Activated CD4-positive, CD25-positive, alpha-beta regulatory T cell treated with anti-CD3 and anti-CD28 coated beads, Interleukin-2, amount 50 U/mL, for 24 hours (primary cell): ENCODE measurements at regions not wholly inside any gene's neighbourhood (a gene's known extent, or its start where the extent isn't known, plus 50 kb on each side); places are given as distances from the start of the nearest gene placed in this dataset.

ENCODE experiments used
- ATAC-seq, 2 donors: fragments of 150-1000 bp; cut with Tn5 transposase; one replicate each; pipeline ENCODE4 v1.10.0; 2021; ENCODE audit warnings: mild to moderate bottlenecking in 1 of 2, moderate library complexity in 1 of 2

DNA sequence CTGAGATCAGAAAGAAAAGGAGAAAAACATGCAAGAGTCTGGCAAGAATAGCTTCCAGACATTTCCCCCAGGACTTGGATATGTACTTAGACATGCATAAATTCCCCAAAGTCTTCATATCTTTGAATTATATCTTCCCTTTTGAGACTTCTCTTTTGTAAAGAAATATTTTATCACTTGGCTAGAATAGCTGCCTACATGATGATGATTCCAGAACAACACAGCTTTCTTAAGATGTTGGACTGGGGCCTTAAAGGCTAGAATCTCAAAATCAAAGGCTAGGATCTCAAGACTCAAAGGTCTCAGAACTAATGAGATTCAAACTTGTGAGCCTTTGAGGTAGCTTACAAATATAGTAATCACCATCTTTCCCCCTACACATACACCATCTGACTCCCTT is 842.3 kb downstream of the BCL11A start:
- ATAC-seq = no peak

DNA sequence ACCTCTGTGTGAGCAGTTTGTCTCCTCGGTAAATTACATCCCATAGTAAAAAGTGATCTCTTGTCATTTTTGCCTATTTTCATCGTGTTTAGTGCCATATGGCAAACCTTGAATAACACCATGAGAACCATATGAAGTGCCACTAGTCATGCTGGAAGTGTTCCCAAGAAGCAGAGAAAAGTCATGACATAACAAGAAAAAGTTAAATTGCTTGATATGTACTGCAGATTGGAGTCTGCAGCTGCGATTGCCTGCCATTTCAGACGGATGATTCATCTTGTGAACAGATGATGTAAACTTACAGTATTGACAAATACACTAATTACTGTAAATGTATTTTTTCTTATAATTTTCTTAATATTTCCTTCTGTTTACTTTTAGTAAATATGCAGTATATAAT is 846.7 kb downstream of the BCL11A start:
- ATAC-seq = no peak

GRCh38 chr2:59703796-59704195 is 849.7 kb downstream of the BCL11A start:
- no peak for ATAC-seq

DNA sequence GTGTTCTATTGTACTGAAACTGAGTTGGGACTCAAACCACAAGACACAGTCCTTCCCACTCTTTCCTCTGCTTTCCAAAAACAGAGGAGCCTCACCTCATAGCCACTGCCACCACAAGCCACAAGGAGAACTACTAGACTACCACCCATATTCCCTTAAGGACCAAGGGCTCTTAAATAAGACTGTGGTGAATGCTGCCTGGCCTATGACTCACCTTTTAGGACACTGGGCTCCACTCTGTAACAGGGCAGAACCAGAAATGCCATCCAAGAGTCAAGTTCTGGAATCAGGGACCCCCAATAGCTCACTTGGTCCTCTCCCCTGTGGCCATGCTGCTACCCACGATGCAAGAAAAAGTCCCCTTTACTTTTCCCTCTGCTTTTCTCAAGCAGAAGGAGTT is 851.4 kb downstream of the BCL11A start:
- no peak for ATAC-seq

DNA sequence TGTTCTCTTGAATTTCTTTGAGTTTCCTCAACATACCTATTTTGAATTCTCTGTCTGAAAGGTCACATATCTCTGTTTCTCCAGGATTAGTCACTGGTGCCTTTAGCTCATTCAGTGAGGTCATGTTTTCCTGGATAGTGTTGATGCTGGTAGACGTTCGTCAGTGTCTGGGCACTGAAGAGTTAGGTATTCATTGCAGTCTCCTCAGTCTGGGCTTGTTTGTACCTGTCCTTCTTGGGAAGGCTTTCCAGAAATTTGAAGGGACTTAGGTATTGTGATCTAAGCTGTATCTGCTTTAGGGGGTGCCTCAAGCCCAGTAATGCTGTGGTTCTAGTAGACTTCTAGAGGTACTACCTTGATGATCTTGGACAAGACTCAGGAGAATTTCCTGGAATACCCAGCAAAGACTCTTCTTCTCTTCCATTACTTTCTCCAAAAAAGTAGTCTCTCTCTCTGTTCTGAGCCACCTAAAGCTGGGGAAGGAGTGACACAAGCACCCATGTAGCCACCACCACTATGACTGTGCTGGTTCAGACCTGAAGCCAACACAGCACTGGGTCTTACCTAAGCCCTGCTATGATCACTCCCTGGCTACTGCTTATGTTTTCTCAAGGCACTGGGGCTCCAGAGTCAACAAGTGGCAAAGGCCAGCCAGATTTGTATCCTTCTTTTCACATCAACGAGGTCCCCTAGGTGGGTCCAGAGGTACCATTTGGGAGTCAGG is 852.0 kb downstream of the BCL11A start:
- no peak for ATAC-seq

GRCh38 chr2:59694176-59694575 is 859.3 kb downstream of the BCL11A start:
- no peak for ATAC-seq

DNA sequence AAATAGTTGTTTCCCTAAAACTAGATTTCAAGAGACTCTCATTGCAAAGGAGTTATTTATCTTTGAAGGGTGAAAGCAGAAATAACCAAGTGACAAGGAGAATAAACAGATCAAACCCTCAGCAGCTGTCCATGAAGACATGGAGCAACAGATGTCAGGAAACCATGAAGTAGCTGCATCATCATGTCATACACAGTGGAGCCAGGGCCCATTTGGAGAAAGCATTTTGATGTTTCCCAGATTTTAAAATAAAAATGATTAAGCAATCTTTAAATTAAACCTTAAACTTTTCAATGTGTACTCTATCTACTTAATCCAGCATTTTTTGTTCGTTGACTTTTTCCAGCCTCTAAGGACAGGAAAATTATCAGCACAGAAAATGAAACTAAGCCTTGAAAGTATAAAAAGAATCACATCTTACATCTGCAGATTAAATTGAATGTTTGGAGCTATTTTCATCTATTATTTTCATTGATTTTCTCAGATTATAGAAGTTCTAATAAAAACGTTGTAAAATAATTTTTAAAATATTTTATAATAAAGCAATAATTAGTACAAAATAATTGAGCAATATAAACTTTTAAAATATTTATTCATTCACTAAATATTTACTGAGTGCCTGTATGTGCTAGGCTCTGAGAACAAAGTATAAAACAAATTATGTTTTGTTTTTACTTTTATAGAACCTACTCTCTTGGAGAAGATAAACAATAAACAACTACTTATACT is 860.1 kb downstream of the BCL11A start:
- ATAC-seq = no peak

GRCh38 chr2:59691518-59692190 is 861.8 kb downstream of the BCL11A start:
- no peak for ATAC-seq

GRCh38 chr2:59690849-59691248 is 862.6 kb downstream of the BCL11A start:
- no peak for ATAC-seq

DNA sequence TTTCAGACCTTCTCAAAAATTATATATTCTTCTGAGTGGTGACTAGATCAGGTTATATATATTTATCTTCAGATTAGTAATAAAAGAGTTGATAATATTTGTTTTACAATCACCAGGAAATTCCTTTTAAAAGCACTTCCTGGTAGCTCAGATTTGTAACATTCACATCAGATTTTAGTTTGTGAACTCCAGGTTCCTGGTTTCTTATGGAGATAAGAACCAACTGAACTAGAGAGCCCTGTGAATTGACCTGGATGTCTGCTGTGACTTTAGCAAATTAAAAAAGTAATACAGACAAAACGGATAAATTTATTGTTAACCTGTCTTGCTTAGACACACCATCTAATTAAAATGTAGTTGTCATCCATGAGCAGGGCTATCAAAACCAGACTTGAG is 868.7 kb downstream of the BCL11A start:
- no peak for ATAC-seq

DNA sequence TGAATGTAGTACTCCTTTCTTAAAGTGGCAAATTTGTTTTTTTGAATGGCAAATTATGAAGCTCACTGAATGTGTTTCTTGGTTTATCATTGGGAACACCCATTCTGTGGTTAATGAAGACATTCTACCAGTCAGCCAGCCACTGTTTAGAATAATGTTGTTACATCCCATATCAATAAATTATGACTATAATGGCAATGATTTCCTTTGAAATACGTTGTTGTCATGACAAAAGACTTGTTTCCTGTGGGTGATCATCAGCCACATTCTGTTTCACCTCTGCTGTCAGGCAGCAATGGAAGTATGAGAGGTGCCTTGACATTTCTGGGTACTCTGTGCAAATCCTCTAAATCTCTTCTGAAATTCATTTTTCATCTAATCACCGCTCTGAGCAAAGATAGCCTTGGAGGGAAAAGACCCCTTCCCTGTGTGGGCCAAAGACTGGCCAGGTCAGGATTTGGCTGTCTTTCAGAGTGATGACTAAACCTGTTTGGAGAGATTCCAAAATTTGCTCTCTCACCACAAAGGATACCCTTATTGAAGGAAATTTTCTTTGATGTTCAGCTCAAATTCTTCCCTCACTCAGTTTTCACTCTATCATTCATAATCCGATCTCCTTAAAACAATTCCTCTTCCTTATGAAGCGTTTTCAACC is 869.2 kb downstream of the BCL11A start:
- no peak for ATAC-seq

GRCh38 chr2:59680863-59681262 is 872.6 kb downstream of the BCL11A start:
- ATAC-seq = no peak

DNA sequence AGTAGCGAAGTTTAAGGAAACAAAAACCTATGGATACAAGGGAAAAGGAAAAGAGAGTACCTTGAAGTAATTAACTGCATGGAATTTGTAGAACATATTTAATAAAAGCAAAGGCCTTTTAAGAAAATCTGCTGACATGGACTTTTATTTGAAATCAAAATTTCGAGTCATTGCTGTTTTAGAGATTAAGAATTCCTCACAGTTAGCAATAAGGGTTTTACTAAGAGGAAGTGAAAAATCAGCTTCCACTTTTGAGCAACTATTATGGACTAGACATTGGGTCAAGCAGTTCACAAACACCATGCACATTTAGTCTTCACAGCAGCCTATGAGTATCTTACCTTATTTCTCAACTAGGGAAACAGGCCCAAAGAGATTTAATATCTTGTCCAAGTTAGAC is 876.3 kb downstream of the BCL11A start:
- no peak for ATAC-seq

- ATAC-seq = no peak
These were observed 879.4 kb downstream of the BCL11A start for GRCh38 chr2:59674100-59674499.

- no peak for ATAC-seq
These were observed 888.4 kb downstream of the BCL11A start for GRCh38 chr2:59665021-59665420.

GRCh38 chr2:59662127-59662861 is 891.2 kb downstream of the BCL11A start:
- ATAC-seq = no peak

DNA sequence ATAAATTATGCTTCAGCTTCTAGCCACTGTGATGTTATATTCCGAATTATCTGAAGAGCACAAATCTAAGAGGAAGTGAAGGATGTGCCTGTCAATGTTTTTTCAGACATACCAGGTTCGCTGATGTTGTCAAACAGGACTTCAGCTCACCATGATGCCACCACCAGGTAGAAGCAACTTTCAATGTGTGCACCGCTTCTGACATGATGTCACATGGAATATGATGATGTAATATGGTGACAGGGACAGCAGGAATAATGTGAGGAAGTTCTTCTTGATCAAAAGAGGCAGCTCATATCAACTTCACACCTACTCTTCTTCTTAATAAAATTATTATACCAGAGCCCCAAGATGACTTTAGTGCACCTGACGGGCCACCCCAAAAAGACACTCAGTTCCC is 893.2 kb downstream of the BCL11A start:
- ATAC-seq = no peak

DNA sequence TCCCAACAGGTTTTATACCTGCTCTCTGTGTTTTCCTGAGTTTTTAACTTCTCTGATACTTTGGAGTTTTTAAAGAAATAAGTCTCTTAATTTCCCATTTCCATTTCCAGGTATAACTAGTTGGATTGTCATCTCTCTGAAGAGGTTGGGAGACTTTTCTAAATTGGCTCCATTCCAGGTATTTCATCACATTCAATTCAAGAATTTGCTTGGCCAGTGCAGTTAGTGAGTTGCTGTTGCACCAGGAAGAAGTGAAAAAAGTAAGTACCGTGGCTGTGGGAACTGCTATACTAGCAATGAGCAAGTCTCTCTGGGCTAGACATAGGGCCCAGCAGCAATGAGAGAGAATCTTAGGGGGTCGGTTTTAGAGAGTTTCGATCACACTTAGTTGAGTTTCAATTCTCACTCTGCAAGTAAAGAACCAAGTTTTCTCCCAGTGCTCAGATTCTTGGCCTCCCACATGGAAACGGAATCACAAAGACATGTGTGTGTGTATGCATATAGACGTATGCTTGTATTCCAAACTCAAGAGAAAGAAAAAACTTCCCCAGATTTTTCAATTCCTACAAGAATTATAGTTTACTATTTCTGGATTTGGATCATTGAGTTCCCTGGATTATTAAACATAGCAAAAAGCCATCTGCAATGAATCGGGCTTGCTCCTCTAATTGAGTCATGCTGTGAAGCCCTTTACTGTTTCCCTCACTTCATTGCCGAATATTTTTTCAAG is 894.4 kb downstream of the BCL11A start:
- ATAC-seq = no peak

DNA sequence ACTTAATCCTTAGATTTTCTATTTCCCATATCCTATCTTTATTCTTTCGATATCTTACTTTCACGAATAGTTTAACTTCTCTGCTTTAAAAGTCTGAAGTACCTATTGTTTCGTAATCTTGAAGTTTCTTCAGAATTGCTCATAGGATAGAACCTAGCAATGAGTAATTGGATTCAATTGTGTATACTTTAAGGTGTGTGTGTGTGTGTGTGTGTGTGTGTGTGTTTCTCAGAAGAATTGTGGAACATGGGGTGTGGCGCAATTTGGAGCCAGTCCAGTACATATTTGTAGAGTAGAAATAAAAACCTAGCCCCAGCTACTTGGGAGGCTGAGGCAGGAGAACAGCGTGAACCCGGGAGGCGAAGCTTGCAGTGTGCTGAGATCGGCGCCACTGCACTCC is 897.6 kb downstream of the BCL11A start:
- ATAC-seq = no peak

DNA sequence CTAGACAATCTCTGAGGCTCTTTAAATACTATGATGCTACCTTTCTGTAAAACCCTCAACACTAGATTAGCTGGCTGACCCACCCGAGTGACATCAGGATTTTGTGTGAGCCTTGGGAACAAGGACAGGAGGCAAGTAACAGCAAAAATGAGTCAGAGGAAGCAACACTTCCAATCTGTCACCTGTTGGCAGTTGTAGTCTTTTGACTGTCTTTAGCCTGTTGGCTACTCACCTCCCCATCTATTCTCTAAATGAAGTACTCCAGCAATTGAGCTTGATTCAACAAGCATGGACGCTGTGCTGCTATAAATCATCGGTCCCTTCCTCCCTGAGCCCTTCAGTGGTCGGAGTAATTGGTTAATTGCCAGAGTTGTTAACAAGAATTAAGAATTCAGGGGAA is 898.7 kb downstream of the BCL11A start:
- ATAC-seq = no peak

DNA sequence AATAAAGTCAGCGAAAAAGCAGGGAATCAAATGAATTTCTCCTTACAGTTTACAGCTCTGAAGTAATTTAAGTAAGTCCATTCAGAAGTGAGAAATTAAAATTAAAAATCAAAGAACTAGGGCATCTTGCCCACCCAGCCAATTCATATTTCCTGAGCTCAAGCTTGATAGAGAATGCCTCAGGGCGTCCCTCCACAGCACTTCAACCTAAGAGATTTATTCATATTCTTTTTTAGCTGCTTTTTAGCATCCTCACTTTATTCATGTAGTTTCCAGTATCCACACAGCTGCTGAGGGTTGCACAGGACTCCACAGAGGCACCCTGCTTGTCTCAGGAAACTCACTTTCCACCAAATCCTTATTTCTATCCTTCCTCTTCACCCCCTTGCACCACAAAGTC is 900.3 kb downstream of the BCL11A start:
- no peak for ATAC-seq

- no peak for ATAC-seq
These were observed 922.7 kb downstream of the BCL11A start for GRCh38 chr2:59630789-59631188.
